ENCODE measurements at regions not wholly inside any gene's neighbourhood (a gene's known extent, or its start where the extent isn't known, plus 50 kb on each side); places are given as distances from the start of the nearest gene placed in this dataset.

DNA sequence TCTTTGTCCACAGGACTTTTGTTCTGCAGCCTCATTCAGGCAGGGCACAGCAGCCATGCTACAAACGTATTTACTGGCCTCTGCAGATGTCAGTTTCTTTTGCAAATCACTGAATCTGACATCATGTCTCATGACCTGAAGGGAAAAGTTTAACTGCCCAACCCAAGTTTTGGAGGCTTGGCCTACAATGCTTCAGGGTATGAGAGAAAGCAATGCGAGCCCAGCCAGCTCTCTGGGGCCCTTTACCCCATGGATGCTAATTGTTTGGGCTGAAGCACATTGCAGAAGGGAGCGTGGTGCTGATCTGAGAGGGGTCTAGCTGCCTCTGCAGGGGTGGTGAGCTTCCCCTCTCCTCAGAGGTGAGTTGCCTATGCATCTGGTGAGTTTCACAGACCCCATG, 179.9 kb upstream of the CXCL12 start:
- TF ChIP-seq, protein P1, sequence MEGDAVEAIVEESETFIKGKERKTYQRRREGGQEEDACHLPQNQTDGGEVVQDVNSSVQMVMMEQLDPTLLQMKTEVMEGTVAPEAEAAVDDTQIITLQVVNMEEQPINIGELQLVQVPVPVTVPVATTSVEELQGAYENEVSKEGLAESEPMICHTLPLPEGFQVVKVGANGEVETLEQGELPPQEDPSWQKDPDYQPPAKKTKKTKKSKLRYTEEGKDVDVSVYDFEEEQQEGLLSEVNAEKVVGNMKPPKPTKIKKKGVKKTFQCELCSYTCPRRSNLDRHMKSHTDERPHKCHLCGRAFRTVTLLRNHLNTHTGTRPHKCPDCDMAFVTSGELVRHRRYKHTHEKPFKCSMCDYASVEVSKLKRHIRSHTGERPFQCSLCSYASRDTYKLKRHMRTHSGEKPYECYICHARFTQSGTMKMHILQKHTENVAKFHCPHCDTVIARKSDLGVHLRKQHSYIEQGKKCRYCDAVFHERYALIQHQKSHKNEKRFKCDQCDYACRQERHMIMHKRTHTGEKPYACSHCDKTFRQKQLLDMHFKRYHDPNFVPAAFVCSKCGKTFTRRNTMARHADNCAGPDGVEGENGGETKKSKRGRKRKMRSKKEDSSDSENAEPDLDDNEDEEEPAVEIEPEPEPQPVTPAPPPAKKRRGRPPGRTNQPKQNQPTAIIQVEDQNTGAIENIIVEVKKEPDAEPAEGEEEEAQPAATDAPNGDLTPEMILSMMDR (IDR thresholded peaks at IDR 0.05; ENCODE audit: low read depth, low read length, poor library complexity, severe bottlenecking) = no peak
- no peak for TF ChIP-seq EZH2phosphoT487 (IDR thresholded peaks at IDR 0.05; ENCODE audit: borderline replicate concordance, low read length)
- no peaks in the 10 kb centered on the region for H3K79me2 ChIP-seq (ENCODE audit: control insufficient read depth, low read length)
- H3K4me2 ChIP-seq (ENCODE audit: low read length) = no peak overlapping the region
- no peak overlapping the region for H3K4me3 ChIP-seq (ENCODE audit: low read length)
- no peaks in the 10 kb centered on the region for H3K27me3 ChIP-seq (ENCODE audit: control insufficient read depth, low read length)
- H3K4me1 ChIP-seq (ENCODE audit: control insufficient read depth, low read length) = no peaks in the 10 kb centered on the region
- no peaks in the 10 kb centered on the region for H3F3A ChIP-seq (ENCODE audit: control insufficient read depth, insufficient read depth)
- H3K9me3 ChIP-seq (ENCODE audit: control insufficient read depth, insufficient read depth, low read length) = no peaks in the 10 kb centered on the region
- no peaks in the 10 kb centered on the region for H3K36me3 ChIP-seq (ENCODE audit: control insufficient read depth, low read length)
- no peaks in the 10 kb centered on the region for H4K20me1 ChIP-seq (ENCODE audit: control insufficient read depth, insufficient read depth, low read depth, low read length)
- no peaks in the 10 kb centered on the region for H3K9me2 ChIP-seq (replicated peaks; ENCODE audit: control insufficient read depth, low read length)
- no peak overlapping the region for H3K27ac ChIP-seq (ENCODE audit: low read depth, low read length)

DNA sequence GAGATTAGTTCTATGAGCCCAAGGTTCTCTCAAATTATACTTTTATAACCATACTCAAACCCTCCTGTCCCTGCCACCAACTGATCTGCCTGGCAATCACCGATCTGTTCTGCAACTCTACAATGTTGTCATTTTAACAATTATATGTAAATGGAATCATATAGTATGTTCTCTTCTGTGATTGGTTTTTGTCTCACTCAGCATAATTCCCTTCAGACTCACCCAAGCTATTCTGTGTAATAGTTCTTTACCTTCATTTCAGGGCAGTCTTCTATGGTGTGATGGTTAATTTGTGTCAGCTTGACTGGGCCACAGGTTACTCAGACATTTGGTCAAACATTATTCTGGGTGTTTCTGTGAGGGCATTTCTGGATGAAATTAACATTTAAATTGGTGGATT, 181.9 kb upstream of the CXCL12 start:
- Histone ChIP-seq H3K27me3 (ENCODE audit: control insufficient read depth, low read length) (no peaks in the 10 kb centered on the region), H4K20me1 (ENCODE audit: control insufficient read depth, insufficient read depth, low read depth, low read length) (no peaks in the 10 kb centered on the region), H3K36me3 (ENCODE audit: control insufficient read depth, low read length) (no peaks in the 10 kb centered on the region), H3K4me2 (ENCODE audit: low read length) (no peak overlapping the region), H3K9me3 (ENCODE audit: control insufficient read depth, insufficient read depth, low read length) (no peaks in the 10 kb centered on the region), H3F3A (ENCODE audit: control insufficient read depth, insufficient read depth) (no peaks in the 10 kb centered on the region), H3K4me1 (ENCODE audit: control insufficient read depth, low read length) (no peaks in the 10 kb centered on the region), H3K9me2 (replicated peaks; ENCODE audit: control insufficient read depth, low read length) (no peaks in the 10 kb centered on the region), H3K4me3 (ENCODE audit: low read length) (no peak overlapping the region), H3K27ac (ENCODE audit: low read depth, low read length) (no peak overlapping the region), H3K79me2 (ENCODE audit: control insufficient read depth, low read length) (no peaks in the 10 kb centered on the region)
- TF ChIP-seq, protein P1 (IDR thresholded peaks at IDR 0.05; ENCODE audit: low read depth, low read length, poor library complexity, severe bottlenecking) = no peak
- TF ChIP-seq EZH2phosphoT487 (IDR thresholded peaks at IDR 0.05; ENCODE audit: borderline replicate concordance, low read length) = no peak

DNA sequence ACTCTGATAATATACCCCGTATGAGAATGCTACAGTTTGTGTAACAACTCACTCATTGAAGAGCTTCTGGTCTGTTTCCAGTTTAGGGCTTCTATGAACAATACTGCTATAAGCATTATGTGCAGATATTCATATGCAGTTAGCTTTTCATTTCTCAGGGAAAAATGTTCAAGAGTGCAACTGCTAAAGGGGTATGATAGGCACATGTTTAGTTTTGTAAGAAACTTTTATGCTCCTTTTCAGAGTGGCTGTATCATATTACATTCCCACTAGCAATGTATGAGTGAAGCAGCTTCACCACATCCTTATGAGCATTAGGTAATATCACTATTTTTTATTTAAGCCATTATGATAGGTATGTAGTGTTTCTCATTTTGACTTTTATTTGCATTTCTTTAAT, 182.6 kb upstream of the CXCL12 start:
- Histone ChIP-seq H3K9me3 (ENCODE audit: control insufficient read depth, insufficient read depth, low read length) (no peaks in the 10 kb centered on the region), H3K4me1 (ENCODE audit: control insufficient read depth, low read length) (no peaks in the 10 kb centered on the region), H3K27ac (ENCODE audit: low read depth, low read length) (no peak overlapping the region), H3F3A (ENCODE audit: control insufficient read depth, insufficient read depth) (no peaks in the 10 kb centered on the region), H4K20me1 (ENCODE audit: control insufficient read depth, insufficient read depth, low read depth, low read length) (no peaks in the 10 kb centered on the region), H3K4me2 (ENCODE audit: low read length) (no peak overlapping the region), H3K79me2 (ENCODE audit: control insufficient read depth, low read length) (no peaks in the 10 kb centered on the region), H3K4me3 (ENCODE audit: low read length) (no peak overlapping the region), H3K36me3 (ENCODE audit: control insufficient read depth, low read length) (no peaks in the 10 kb centered on the region), H3K9me2 (replicated peaks; ENCODE audit: control insufficient read depth, low read length) (no peaks in the 10 kb centered on the region), H3K27me3 (ENCODE audit: control insufficient read depth, low read length) (no peaks in the 10 kb centered on the region)
- no peak for TF ChIP-seq EZH2phosphoT487 (IDR thresholded peaks at IDR 0.05; ENCODE audit: borderline replicate concordance, low read length)
- TF ChIP-seq, protein P1 (IDR thresholded peaks at IDR 0.05; ENCODE audit: low read depth, low read length, poor library complexity, severe bottlenecking) = no peak

Measured in DOHH2 (cell line).